ENCODE measurements at regions not wholly inside any gene's neighbourhood (a gene's known extent, or its start where the extent isn't known, plus 50 kb on each side); places are given as distances from the start of the nearest gene placed in this dataset.

DNA sequence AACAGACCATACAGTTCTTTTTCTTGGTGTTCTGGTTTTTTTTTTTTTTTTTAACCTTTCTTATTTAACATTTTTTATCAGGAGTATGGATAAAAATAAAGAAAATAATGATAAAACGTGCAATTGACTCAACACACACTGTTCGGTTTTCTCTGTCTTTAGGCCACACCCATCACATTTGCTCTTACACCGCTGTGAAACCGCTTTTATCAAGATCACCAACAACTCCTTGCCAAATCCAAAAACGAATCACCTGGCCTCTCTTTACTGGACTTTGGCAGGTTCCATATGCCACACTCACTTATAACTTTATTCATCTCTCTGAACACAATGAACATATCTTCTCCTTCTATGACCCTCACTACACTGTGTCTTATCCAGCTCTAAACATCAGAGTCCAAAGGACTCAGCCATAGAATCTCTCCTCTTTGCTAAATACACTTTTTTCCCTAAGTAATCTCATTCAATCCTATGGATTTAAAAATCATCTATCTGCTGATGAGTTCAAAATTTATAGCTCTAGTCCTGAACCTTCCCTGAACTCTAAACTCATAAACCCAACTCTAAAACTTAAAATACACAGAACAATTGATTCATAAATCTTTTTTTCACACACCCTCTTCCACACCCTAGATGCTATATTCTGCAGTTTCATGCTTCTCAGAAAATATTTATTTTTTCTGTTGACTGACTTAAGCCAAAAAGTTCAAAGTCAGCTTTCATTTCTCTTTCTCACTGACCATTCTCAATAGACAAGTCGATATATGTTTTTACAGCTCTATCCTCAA is 800.6 kb upstream of the SOX9 start (continued):
- TF ChIP-seq, protein P1, sequence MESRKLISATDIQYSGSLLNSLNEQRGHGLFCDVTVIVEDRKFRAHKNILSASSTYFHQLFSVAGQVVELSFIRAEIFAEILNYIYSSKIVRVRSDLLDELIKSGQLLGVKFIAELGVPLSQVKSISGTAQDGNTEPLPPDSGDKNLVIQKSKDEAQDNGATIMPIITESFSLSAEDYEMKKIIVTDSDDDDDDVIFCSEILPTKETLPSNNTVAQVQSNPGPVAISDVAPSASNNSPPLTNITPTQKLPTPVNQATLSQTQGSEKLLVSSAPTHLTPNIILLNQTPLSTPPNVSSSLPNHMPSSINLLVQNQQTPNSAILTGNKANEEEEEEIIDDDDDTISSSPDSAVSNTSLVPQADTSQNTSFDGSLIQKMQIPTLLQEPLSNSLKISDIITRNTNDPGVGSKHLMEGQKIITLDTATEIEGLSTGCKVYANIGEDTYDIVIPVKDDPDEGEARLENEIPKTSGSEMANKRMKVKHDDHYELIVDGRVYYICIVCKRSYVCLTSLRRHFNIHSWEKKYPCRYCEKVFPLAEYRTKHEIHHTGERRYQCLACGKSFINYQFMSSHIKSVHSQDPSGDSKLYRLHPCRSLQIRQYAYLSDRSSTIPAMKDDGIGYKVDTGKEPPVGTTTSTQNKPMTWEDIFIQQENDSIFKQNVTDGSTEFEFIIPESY (IDR thresholded peaks at IDR 0.05): no peak
- TF ChIP-seq FOXA1 (IDR thresholded peaks at IDR 0.05) (no peak), RAD21 (IDR thresholded peaks at IDR 0.05) (no peak), GABPA (IDR thresholded peaks at IDR 0.05 in 1 of 2, conservative IDR thresholded peaks at IDR 0.05 in 1 of 2) (no peak), NR2F2 (IDR thresholded peaks at IDR 0.05) (no peak)

DNA sequence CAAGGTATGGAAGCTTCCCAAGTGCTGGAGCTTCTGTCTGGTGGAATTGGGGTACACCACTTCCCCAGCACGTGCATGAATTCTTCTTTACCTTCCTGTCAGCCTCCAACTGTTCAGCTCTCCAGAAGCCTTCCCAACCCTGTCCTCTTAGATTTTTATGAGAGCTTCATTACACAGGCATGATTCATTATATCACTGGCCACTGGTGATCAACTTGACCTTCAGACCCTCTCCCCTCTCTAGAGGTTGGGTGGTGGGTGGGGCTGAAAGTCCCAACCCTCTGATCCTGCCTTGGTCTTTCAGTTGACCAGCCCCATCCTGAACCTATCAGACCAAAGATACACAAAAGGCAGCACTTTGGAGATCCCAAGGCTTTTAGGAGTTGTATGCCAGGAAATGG is 795.7 kb upstream of the SOX9 start:
- no peak for DNase-seq (ENCODE audit: low spot score)
- no peaks in the 10 kb centered on the region for H3K36me3 ChIP-seq (ENCODE audit: control insufficient read depth in 4 of 4, insufficient read depth in 3 of 4, low read depth in 1 of 4, low read length in 3 of 4)
- H3K27me3 ChIP-seq (ENCODE audit: control insufficient read depth in 4 of 4, insufficient read depth in 4 of 4, low read length in 3 of 4): no peaks in the 10 kb centered on the region
- 55% methylated on average over 1 of the region's 1 CpG for WGBS
- no peak overlapping the region for H3K9ac ChIP-seq (ENCODE audit: low read depth in 1 of 2, low read length in 2 of 2)
- H3K4me3 ChIP-seq (ENCODE audit: low read depth in 1 of 3, low read length in 3 of 3): no peak overlapping the region
- no peaks in the 10 kb centered on the region for H3K4me1 ChIP-seq (ENCODE audit: control insufficient read depth in 4 of 4, insufficient read depth in 4 of 4, low read length in 3 of 4)
- H3K9me3 ChIP-seq (ENCODE audit: control insufficient read depth in 4 of 4, low read length in 3 of 4): no peaks in the 10 kb centered on the region
- H3K27ac ChIP-seq (ENCODE audit: low read depth in 1 of 2, low read length in 2 of 2): no peak overlapping the region
- no peak for TF ChIP-seq NR2F2 (IDR thresholded peaks at IDR 0.05)
- TF ChIP-seq TAF1 (conservative IDR thresholded peaks at IDR 0.05): no peak
- no peak for TF ChIP-seq GABPA (IDR thresholded peaks at IDR 0.05 in 1 of 2, conservative IDR thresholded peaks at IDR 0.05 in 1 of 2)
- TF ChIP-seq, protein P2, sequence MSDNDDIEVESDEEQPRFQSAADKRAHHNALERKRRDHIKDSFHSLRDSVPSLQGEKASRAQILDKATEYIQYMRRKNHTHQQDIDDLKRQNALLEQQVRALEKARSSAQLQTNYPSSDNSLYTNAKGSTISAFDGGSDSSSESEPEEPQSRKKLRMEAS (IDR thresholded peaks at IDR 0.05): no peak
- no peak for TF ChIP-seq YY1 (IDR thresholded peaks at IDR 0.05)
- TF ChIP-seq, protein P1 (IDR thresholded peaks at IDR 0.05): no peak

DNA sequence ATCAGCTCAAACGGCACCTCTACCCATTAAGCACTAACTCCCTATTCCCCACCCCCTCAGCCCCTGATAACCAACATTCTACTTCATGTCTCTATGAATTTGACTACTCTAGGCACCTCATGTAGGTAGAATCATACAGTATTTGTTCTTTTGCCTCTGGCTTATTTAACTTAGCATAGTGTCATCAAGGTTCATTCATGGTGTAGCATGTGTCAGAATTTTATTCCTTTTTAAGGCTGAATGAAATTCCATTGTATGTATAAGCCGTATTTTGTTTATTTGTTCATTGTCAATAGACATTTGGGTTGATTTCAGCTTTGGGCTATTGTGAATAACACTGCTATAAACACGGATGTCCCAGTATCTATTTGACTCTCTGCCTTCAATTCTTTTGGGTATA is 794.9 kb upstream of the SOX9 start:
- no peak overlapping the region for H3K9ac ChIP-seq (ENCODE audit: low read depth in 1 of 2, low read length in 2 of 2)
- H3K9me3 ChIP-seq (ENCODE audit: control insufficient read depth in 4 of 4, low read length in 3 of 4): no peaks in the 10 kb centered on the region
- TF ChIP-seq, protein P3, sequence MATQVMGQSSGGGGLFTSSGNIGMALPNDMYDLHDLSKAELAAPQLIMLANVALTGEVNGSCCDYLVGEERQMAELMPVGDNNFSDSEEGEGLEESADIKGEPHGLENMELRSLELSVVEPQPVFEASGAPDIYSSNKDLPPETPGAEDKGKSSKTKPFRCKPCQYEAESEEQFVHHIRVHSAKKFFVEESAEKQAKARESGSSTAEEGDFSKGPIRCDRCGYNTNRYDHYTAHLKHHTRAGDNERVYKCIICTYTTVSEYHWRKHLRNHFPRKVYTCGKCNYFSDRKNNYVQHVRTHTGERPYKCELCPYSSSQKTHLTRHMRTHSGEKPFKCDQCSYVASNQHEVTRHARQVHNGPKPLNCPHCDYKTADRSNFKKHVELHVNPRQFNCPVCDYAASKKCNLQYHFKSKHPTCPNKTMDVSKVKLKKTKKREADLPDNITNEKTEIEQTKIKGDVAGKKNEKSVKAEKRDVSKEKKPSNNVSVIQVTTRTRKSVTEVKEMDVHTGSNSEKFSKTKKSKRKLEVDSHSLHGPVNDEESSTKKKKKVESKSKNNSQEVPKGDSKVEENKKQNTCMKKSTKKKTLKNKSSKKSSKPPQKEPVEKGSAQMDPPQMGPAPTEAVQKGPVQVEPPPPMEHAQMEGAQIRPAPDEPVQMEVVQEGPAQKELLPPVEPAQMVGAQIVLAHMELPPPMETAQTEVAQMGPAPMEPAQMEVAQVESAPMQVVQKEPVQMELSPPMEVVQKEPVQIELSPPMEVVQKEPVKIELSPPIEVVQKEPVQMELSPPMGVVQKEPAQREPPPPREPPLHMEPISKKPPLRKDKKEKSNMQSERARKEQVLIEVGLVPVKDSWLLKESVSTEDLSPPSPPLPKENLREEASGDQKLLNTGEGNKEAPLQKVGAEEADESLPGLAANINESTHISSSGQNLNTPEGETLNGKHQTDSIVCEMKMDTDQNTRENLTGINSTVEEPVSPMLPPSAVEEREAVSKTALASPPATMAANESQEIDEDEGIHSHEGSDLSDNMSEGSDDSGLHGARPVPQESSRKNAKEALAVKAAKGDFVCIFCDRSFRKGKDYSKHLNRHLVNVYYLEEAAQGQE (IDR thresholded peaks at IDR 0.05): no peak
- no peak for TF ChIP-seq FOXA1 (IDR thresholded peaks at IDR 0.05)
- TF ChIP-seq FOXA2 (IDR thresholded peaks at IDR 0.05): no peak
- TF ChIP-seq HNF4G (IDR thresholded peaks at IDR 0.05): no peak
- TF ChIP-seq YY1 (IDR thresholded peaks at IDR 0.05): no peak
- no peak for TF ChIP-seq GABPA (IDR thresholded peaks at IDR 0.05 in 1 of 2, conservative IDR thresholded peaks at IDR 0.05 in 1 of 2)
- TF ChIP-seq EGR1 (IDR thresholded peaks at IDR 0.05; ENCODE audit: low read depth in 2 of 2): no peak
- TF ChIP-seq, protein P4, sequence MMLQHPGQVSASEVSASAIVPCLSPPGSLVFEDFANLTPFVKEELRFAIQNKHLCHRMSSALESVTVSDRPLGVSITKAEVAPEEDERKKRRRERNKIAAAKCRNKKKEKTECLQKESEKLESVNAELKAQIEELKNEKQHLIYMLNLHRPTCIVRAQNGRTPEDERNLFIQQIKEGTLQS (IDR thresholded peaks at IDR 0.05): no peak
- TF ChIP-seq, protein P5, sequence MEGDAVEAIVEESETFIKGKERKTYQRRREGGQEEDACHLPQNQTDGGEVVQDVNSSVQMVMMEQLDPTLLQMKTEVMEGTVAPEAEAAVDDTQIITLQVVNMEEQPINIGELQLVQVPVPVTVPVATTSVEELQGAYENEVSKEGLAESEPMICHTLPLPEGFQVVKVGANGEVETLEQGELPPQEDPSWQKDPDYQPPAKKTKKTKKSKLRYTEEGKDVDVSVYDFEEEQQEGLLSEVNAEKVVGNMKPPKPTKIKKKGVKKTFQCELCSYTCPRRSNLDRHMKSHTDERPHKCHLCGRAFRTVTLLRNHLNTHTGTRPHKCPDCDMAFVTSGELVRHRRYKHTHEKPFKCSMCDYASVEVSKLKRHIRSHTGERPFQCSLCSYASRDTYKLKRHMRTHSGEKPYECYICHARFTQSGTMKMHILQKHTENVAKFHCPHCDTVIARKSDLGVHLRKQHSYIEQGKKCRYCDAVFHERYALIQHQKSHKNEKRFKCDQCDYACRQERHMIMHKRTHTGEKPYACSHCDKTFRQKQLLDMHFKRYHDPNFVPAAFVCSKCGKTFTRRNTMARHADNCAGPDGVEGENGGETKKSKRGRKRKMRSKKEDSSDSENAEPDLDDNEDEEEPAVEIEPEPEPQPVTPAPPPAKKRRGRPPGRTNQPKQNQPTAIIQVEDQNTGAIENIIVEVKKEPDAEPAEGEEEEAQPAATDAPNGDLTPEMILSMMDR (IDR thresholded peaks at IDR 0.05; ENCODE audit: low read depth, low read length, missing input control): no peak
- no peak for TF ChIP-seq SP1 (IDR thresholded peaks at IDR 0.05)
- WGBS: 68% methylated on average over 3 of the region's 3 CpGs
- no peak overlapping the region for H3K4me3 ChIP-seq (ENCODE audit: low read depth in 1 of 3, low read length in 3 of 3)
- H3K36me3 ChIP-seq (ENCODE audit: control insufficient read depth in 4 of 4, insufficient read depth in 3 of 4, low read depth in 1 of 4, low read length in 3 of 4): no peaks in the 10 kb centered on the region
- H3K27me3 ChIP-seq (ENCODE audit: control insufficient read depth in 4 of 4, insufficient read depth in 4 of 4, low read length in 3 of 4): no peaks in the 10 kb centered on the region
- no peaks in the 10 kb centered on the region for H3K4me1 ChIP-seq (ENCODE audit: control insufficient read depth in 4 of 4, insufficient read depth in 4 of 4, low read length in 3 of 4)
- no peak overlapping the region for H3K27ac ChIP-seq (ENCODE audit: low read depth in 1 of 2, low read length in 2 of 2)
- no peak for DNase-seq (ENCODE audit: low spot score)

Data from liver (tissue), 8 donors.